DOHH2 (cell line): ENCODE measurements at regions not wholly inside any gene's neighbourhood (a gene's known extent, or its start where the extent isn't known, plus 50 kb on each side); places are given as distances from the start of the nearest gene placed in this dataset.

ENCODE experiments used
- EZH2phosphoT487 ChIP-seq: fragments of 200-600 bp; sonication (generic); IDR thresholded peaks from 2 replicates; pipeline ENCODE4 v1.6.1; 2017; ENCODE audit warnings: borderline replicate concordance, mild to moderate bottlenecking, antibody characterized with exemption, low read length, moderate library complexity, mixed read lengths
- TF ChIP-seq, protein P1 (sequence below): fragments of 200-600 bp; sonication (generic); IDR thresholded peaks from one replicate; pipeline ENCODE4 v1.5.1; 2014; ENCODE audit warnings: antibody characterized with exemption, mild to moderate bottlenecking, low read depth, low read length; ENCODE audit not compliant: poor library complexity, severe bottlenecking

DNA sequence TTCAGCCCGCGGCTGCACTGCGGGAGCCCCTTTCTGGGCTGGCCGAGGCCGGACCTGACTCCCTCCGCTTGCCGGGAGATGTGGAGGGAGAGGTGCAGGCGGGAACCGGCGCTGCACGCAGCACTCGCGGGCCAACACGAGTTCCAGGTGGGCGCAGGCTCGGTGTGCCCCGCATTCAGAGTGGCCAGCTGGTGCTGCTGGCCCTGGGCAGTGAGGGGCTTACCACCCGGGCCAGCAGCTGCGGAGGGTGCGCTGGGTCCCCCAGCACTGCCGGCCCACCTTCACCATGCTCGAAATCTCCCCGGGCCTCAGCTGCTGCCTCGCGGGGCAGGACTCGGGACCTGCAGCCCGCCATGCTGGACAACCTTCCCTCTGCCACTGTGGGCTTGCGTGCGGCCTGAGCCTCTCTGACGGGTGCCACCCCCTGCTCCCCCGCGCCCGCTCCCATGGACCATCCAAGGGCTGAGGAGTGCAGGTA lies 733.5 kb upstream of the CCDC54 start:
- TF ChIP-seq, protein P1, sequence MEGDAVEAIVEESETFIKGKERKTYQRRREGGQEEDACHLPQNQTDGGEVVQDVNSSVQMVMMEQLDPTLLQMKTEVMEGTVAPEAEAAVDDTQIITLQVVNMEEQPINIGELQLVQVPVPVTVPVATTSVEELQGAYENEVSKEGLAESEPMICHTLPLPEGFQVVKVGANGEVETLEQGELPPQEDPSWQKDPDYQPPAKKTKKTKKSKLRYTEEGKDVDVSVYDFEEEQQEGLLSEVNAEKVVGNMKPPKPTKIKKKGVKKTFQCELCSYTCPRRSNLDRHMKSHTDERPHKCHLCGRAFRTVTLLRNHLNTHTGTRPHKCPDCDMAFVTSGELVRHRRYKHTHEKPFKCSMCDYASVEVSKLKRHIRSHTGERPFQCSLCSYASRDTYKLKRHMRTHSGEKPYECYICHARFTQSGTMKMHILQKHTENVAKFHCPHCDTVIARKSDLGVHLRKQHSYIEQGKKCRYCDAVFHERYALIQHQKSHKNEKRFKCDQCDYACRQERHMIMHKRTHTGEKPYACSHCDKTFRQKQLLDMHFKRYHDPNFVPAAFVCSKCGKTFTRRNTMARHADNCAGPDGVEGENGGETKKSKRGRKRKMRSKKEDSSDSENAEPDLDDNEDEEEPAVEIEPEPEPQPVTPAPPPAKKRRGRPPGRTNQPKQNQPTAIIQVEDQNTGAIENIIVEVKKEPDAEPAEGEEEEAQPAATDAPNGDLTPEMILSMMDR: no peak
- TF ChIP-seq EZH2phosphoT487: no peak
